Ovary (tissue), 3 donors: ENCODE measurements at regions not wholly inside any gene's neighbourhood (a gene's known extent, or its start where the extent isn't known, plus 50 kb on each side); places are given as distances from the start of the nearest gene placed in this dataset.

Experiments
- CTCF ChIP-seq, 3 donors: fragments of 450-650 bp in 2 of 3; fragments of 200-600 bp in 1 of 3; IDR thresholded peaks; one replicate each; pipeline versions ENCODE4 v1.5.1 to v1.8.0; 2016 to 2022; ENCODE audit warnings: antibody characterized with exemption in 3 of 3, mild to moderate bottlenecking in 1 of 3
- EP300 ChIP-seq: sonication (generic); formaldehyde crosslinking; IDR thresholded peaks from one replicate; pipeline ENCODE4 v1.6.1; 2017; ENCODE audit warnings: antibody characterized with exemption
- POLR2A ChIP-seq: fragments of 450-650 bp; IDR thresholded peaks from one replicate; pipeline ENCODE4 v1.6.1; 2017; ENCODE audit warnings: antibody characterized with exemption, mild to moderate bottlenecking, moderate library complexity
- donor health status: DM: no; HTN: no; CAD: no.

GRCh38 chr14:66388516-66388915, 97.7 kb upstream of the CCDC196 start:
- TF ChIP-seq CTCF (IDR thresholded peaks at IDR 0.05) (no peak), POLR2A (no peak), EP300 (no peak)
